Mammary epithelial cell (primary cell): ENCODE measurements at regions not wholly inside any gene's neighbourhood (a gene's known extent, or its start where the extent isn't known, plus 50 kb on each side); places are given as distances from the start of the nearest gene placed in this dataset.

Experiments used
- EZH2 ChIP-seq: IDR thresholded peaks from 2 replicates; pipeline ENCODE4 v1.6.1; 2012; ENCODE audit warnings: low read length, inconsistent platforms, borderline replicate concordance
- TF ChIP-seq, protein P1 (sequence below), 2 donors: IDR thresholded peaks in 1 of 2; conservative IDR thresholded peaks in 1 of 2; 2 replicates each; pipeline ENCODE4 v1.5.1; 2011 to 2012; ENCODE audit warnings: inconsistent platforms in 2 of 2, low read length in 2 of 2, mild to moderate bottlenecking in 2 of 2, control low read depth in 1 of 2, low read depth in 1 of 2; ENCODE audit not compliant: insufficient read depth in 1 of 2; ENCODE audit errors: extremely low read depth in 1 of 2

DNA sequence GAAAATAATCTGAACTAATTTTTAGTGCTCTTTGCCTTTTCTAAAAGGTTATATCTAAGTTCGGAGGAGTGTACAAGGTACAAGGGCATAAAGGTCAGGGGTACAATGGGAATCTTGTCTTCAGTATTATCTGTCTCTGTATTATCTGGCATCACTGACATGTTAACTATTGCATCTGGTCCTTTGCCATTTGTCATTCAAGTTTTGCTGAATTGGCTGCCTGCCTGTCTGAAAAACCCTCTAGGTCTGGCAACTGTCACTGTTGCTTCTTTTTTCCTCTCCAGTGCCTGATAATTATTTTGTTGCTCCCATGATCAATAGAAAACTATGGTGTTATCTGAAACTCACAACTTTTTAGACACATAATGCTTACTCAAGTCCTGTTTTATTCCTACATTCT lies 112.5 kb upstream of the STK26 start:
- TF ChIP-seq, protein P1, sequence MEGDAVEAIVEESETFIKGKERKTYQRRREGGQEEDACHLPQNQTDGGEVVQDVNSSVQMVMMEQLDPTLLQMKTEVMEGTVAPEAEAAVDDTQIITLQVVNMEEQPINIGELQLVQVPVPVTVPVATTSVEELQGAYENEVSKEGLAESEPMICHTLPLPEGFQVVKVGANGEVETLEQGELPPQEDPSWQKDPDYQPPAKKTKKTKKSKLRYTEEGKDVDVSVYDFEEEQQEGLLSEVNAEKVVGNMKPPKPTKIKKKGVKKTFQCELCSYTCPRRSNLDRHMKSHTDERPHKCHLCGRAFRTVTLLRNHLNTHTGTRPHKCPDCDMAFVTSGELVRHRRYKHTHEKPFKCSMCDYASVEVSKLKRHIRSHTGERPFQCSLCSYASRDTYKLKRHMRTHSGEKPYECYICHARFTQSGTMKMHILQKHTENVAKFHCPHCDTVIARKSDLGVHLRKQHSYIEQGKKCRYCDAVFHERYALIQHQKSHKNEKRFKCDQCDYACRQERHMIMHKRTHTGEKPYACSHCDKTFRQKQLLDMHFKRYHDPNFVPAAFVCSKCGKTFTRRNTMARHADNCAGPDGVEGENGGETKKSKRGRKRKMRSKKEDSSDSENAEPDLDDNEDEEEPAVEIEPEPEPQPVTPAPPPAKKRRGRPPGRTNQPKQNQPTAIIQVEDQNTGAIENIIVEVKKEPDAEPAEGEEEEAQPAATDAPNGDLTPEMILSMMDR (conservative IDR thresholded peaks at IDR 0.05 in 1 of 2, IDR thresholded peaks at IDR 0.05 in 1 of 2; ENCODE audit: extremely low read depth in 1 of 2, insufficient read depth in 1 of 2, low read depth in 1 of 2, low read length in 2 of 2), result no peak
- no peak for TF ChIP-seq EZH2
